GM18517 (cell line): ENCODE measurements at regions not wholly inside any gene's neighbourhood (a gene's known extent, or its start where the extent isn't known, plus 50 kb on each side); places are given as distances from the start of the nearest gene placed in this dataset.
"Not testable (repeated sequence)": the region's sequence is repeated elsewhere in the genome, so short reads cannot be mapped to it uniquely, and the experiment has no call there.

Experiments used
- ATAC-seq: cut with Tn5 transposase; IDR thresholded peaks from one replicate; pipeline ENCODE4 v1.9.1; 2021; ENCODE audit warnings: mild to moderate bottlenecking, moderate library complexity; ENCODE audit not compliant: unreplicated experiment

GRCh38 chr13:71218960-71219359 lies 648.0 kb downstream of the DACH1 start:
- ATAC-seq = no peak

GRCh38 chr13:71217827-71218226 lies 649.2 kb downstream of the DACH1 start:
- ATAC-seq = no peak

DNA sequence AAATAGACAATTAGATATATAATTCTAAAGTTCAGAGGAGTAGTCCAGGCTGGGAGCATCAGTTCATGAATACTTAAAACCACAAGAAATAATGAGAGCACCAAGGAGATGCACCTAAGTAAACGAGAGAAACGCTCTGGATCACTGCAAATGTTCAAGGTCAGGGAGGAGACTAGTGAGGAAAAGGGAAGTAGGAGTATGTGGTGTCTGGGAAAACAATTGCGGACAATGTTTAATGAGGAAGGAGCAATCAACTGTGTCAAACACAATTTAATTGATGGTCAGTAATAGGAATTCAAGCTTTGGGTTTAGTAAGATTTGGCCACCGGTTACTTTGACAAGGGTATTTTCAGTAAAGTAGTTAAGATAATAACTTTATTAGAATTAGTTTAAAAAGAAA lies 652.2 kb downstream of the DACH1 start:
- no peak for ATAC-seq

- ATAC-seq = no peak
These were observed 652.6 kb downstream of the DACH1 start for GRCh38 chr13:71214357-71214756.

DNA sequence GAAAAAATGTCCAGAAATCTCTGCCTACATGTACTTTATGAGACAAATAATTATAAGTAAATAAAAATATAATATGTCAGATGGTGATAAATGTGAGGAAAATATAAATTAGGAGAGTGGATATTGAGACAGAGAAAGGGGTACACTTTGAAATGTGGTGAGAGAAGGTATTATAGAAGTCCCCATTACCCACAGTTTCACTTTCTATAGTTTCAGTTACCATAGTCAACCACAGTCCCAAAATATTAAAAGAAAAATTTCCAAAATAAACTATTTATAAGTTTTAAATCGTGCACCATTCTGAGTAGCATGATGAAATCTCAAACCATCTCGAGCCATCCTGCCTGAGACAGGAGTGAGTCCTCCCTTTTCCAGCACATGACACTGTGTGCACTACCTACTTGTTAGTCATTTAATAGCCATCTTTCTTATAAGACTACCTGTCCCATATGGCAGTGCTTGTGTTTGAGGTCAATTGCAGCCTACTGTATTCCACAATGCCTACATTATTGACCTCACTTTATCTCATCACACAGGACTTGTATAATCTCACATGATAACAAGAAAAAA lies 653.7 kb downstream of the DACH1 start:
- ATAC-seq = peak; percentile 65

DNA sequence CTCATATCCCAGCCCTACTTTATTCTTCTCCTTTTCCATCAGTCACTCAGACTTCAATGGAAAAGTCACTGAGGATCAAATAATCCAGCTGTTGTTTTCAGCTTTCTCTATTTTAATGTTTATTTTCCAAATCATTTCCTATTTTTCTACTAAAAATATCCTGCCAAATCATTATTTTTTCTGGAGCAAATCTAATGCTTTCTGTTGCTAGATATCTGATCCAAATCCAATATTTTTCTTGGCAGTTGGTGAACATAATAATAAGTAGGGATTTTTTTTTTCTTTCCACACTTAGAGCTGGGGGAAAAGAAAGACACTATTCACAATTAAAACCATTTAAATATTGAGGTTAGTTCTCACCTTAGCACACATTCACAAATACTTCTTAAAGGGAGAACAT lies 656.1 kb downstream of the DACH1 start:
- no peak for ATAC-seq

DNA sequence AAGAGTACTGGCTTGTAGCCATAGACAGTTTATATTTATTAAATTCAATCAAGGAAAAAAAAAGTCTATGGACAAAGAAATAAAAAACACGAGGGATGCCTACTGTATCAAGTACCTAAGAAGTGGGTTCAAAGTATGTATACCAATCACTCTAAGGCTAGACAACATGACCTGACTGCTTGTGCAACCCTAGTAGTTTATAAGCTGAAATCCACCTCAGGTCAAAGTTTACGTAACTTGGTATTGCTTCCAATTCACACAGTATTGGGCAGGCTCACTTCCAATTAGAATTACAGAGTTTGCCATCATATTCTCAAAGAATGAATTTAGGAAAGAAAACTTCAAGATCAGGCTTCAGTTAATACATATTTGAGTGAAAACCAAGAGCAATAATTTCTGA lies 657.8 kb downstream of the DACH1 start:
- ATAC-seq = no peak

DNA sequence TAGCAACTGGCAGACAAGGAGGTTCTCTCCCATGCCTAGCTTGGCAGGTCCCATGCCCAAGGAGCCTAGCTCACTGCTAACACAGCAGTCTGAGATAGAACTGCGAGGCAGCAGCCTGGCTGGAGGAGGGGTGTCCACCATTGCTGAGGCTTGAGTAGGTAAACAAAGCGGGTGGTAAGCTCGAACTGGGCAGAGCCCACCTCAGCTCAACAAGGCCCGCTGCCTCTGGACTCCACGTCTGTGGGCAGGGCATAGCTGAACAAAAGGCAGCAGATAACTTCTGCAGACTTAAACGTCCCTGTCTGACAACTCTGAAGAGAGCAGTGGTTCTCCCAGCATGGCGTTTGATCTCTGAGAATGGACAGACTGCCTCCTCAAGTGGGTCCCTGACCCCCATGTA lies 682.4 kb downstream of the DACH1 start:
- not testable (repeated sequence) for ATAC-seq

DNA sequence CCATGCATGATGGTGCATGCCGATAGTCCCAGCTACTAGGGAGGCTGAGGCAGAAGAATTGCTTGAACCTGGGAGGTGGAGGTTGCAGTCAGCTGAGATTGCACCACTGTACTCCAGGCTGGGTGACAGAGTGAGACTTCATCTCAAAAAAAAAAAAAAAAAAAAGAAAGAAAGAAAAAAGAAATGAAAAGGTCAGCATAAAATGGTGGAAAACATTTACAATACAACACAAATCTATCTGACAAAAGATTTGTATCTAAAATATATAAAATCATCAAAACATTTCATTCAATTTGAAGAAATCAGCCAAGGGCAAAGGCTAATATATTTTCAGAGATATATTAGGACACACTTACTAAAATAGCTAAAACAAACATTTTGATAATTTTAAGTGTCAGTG lies 683.7 kb downstream of the DACH1 start:
- ATAC-seq = not testable (repeated sequence)

GRCh38 chr13:71171740-71172139 lies 695.3 kb downstream of the DACH1 start:
- no peak for ATAC-seq

GRCh38 chr13:71169180-71169579 lies 697.8 kb downstream of the DACH1 start:
- no peak for ATAC-seq

DNA sequence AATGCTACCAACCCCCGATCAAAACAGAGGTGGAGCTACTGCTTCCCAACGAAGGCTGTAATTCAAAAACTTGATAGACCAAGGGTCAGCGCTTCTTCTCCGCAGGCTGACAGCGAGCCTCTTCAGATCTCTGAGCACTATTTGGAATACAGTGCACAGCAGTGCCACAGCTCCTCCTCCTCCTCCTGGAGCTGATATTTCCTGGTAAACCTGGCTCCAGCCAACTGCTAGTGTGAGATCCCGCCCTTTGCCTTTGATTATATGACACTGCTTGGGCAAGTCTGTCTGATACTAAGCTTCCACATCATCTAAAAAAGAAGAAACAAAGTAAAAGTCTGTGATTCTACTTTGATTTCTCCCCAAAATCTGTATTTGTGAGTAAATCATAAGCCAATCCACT lies 710.5 kb downstream of the DACH1 start:
- no peak for ATAC-seq

DNA sequence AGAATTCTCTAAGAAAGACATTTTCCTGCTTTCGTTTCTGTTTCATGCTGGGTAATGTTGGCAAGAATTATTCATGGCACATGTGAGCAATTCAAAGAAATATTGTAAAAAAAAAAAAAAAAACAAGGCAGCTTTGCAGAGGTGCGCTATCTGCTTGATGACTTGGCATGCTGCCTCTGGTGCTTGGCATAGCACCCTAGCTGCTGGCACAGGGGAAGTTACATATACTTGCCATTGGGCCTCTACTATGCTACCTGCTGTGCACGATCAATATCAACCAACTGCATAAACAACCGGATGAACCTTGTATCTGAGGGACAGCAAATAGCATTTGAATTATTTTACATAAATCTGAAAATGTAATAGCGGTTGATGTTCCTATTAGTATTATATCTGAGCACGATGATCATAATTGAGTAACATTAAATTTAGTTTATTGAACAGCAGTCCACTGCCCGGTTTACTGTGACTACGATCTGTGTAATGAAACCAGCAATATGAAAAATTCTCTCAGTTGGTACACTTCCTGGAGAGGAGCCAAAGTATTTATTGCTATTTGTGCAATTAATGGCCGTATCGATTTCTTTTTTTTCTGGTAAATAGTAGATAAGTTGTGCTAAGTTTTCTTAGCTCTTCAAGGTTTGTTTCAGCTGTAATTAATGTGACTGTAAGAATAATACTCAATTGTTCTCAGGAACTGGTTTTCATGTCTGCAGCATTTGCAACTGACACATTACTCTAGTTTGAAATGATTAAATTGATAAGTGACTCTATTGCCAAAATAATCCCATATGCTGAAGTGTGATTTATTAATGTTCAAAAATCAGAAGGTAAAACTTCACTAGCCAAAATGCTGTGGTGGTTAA lies 717.3 kb downstream of the DACH1 start:
- no peak for ATAC-seq

GRCh38 chr13:71149046-71149445 lies 718.0 kb downstream of the DACH1 start:
- ATAC-seq = no peak

- ATAC-seq = no peak
These were observed 718.6 kb downstream of the DACH1 start for GRCh38 chr13:71148396-71148795.

DNA sequence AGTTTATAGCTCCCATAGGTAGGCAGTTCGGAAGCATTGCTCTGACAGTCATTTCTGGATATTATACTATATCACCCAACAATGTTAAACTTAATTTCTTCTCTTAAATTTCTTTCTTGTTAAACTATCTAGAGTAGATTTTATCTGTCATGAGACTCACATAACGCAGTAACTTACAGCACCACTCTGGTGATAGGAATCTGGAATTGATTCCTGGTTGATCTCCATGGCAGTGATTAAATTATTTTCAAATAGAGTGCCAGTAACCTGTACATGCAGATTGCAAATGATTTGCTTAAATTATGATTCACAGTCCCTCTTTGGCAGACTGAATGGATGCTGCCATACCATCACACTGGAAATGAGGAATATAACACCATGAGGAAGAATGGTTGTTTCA lies 722.1 kb downstream of the DACH1 start:
- no peak for ATAC-seq

DNA sequence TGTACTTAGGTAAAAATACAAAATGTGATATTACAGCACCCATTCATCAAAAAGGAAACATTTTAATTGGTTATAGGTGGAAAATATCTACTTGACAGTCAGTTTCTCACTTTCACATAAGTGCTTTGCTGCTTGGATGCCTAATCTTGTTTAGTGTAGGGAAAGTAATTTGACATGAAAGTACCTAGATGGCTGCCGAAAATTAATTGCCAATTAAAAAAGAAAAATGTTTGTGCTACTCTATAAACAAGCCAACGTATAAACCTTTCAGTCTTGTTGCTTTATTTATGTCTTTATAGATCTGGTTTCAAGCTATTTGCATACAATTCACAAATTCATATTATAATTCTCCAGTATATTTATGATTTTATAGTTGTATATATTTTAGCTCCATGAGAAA lies 729.9 kb downstream of the DACH1 start:
- ATAC-seq = no peak

- no peak for ATAC-seq
These were observed 742.8 kb downstream of the DACH1 start for GRCh38 chr13:71124230-71124629.

DNA sequence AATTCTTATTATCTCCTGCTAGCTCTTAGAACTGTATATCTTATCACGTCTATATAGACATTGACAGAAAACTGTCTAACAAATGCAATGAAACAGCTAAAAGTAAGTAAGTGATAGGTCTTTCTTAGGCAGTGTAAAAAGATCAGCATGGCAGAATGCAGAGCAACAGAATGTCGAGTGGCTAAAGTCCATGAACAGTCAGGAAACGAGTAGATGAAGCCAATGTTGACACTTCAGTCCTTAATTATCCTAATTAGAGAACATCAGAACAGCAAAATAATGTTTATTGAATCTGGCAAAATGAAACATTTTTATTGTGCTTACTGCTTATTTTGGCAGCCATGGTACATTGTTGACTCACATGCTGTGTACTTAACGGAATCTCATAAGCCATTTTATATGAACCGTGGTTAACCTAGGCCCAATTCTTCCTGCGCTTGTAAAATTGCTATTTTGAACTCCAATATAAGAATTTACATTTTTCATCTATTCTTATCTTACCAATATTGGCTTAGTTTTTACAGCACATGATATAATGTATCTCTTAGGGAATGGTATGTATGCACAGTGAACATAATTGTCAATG lies 748.1 kb downstream of the DACH1 start:
- ATAC-seq = no peak

- ATAC-seq = no peak
These were observed 749.1 kb downstream of the DACH1 start for GRCh38 chr13:71117920-71118319.

GRCh38 chr13:71115301-71115700 lies 751.7 kb downstream of the DACH1 start:
- ATAC-seq = no peak

GRCh38 chr13:71096421-71096820 lies 770.6 kb downstream of the DACH1 start:
- ATAC-seq = no peak
